ENCODE measurements at regions not wholly inside any gene's neighbourhood (a gene's known extent, or its start where the extent isn't known, plus 50 kb on each side); places are given as distances from the start of the nearest gene placed in this dataset.

DNA sequence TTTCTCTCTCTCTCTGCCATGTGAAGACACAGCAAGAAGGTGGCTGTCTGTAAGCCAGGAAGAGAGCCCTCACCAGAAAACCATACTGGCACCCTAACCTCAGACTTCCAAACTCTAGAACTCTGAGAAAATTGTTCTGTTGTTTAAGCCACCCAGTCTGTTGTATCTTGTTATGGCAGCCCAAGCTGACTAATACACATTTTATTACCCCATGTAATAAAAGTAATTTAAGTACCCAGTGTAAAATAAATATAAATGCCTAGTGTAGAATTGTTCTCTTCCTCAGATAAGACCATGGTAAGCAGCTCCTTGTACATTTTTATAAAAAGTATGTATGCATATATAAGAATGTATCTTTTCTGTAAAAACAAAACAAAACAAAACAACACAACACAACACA lies 119.7 kb downstream of the DTL start:
- Histone ChIP-seq H3K27me3 (ENCODE audit: control insufficient read depth in 2 of 2, insufficient read depth in 2 of 2, low read length in 2 of 2) (no peaks in the 10 kb centered on the region), H3K9me3 (ENCODE audit: control insufficient read depth in 2 of 2, low read length in 2 of 2) (no peaks in the 10 kb centered on the region), H3K27ac (ENCODE audit: low read depth in 2 of 2, low read length in 2 of 2) (no peak overlapping the region), H3K36me3 (ENCODE audit: control insufficient read depth in 2 of 2, insufficient read depth in 2 of 2, low read length in 2 of 2) (no peaks in the 10 kb centered on the region), H3K4me3 (ENCODE audit: low read length in 2 of 2) (no peak overlapping the region), H3K4me1 (ENCODE audit: control insufficient read depth in 2 of 2, insufficient read depth in 2 of 2, low read length in 2 of 2) (peaks cover 0 to 14% of the 10 kb centered on the region in 2 donors), H3K9ac (ENCODE audit: low read depth in 1 of 2, low read length in 2 of 2) (no peak overlapping the region)

DNA sequence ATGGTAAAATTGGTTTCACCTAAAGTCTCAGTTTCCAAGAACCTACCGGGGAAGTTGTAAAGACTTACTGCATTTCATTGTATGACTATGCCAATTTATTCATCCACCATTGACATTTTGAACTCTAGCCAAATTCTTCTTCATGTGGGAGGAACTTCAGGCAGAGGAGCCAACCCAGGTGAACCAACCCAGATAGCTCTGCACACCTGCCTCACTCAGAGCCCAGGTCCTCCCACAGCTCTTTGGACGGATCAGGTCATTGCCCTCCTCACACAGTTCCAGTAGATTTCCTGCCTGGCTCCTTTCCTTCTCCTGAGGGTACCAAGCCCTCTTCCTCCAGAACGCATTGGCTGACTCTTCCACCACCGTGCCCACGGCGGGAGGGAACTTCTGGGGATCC lies 121.7 kb downstream of the DTL start:
- Histone ChIP-seq H3K27me3 (ENCODE audit: control insufficient read depth in 2 of 2, insufficient read depth in 2 of 2, low read length in 2 of 2) (no peaks in the 10 kb centered on the region), H3K9me3 (ENCODE audit: control insufficient read depth in 2 of 2, low read length in 2 of 2) (no peaks in the 10 kb centered on the region), H3K4me3 (ENCODE audit: low read length in 2 of 2) (no peak overlapping the region), H3K27ac (ENCODE audit: low read depth in 2 of 2, low read length in 2 of 2) (no peak overlapping the region), H3K36me3 (ENCODE audit: control insufficient read depth in 2 of 2, insufficient read depth in 2 of 2, low read length in 2 of 2) (no peaks in the 10 kb centered on the region), H3K9ac (ENCODE audit: low read depth in 1 of 2, low read length in 2 of 2) (no peak overlapping the region), H3K4me1 (ENCODE audit: control insufficient read depth in 2 of 2, insufficient read depth in 2 of 2, low read length in 2 of 2) (peaks cover 0 to 14% of the 10 kb centered on the region in 2 donors)

DNA sequence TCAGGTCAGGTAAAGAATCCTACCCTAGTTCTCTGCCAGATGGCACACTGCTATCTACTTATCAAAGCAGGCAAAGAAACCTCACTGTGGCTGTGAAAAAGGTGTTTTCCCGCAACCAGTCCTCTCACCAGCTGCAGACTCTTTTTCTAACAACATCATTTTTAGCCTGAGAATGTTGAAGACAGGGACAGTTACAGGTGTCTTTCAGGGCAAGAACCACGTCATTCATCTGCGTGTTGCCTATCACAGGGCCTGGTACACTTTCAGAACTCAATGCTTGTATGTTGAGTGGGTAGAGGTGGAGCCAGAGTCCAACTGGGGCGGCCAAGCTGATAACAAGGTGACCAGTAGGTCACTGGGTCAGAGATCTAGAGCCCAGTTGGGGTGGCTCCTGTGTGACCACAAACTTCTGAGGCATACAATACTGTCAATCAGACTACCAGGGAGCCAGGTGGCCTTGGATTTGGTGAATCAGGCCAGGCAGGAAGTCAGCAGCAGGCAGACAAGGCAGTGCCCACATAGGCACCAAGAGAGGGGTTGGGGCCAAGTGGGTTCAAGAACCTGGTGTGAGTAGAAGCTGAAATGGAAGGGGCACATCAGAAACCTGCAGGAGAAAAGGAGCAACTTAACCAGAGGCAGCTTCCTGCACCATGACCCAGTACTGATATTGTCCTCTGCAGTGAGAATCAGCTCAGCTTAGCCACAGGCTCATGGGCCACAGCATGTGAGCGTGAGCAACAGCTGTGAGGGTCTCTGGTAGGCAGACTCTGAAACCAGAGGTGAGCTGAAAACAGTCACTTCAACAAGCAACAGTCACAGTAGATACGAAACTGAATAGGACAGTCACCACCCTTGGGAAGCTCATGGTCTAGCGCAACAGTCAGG lies 123.6 kb downstream of the DTL start:
- H3K9me3 ChIP-seq (ENCODE audit: control insufficient read depth in 2 of 2, low read length in 2 of 2): no peaks in the 10 kb centered on the region
- no peaks in the 10 kb centered on the region for H3K36me3 ChIP-seq (ENCODE audit: control insufficient read depth in 2 of 2, insufficient read depth in 2 of 2, low read length in 2 of 2)
- no peak overlapping the region for H3K27ac ChIP-seq (ENCODE audit: low read depth in 2 of 2, low read length in 2 of 2)
- H3K27me3 ChIP-seq (ENCODE audit: control insufficient read depth in 2 of 2, insufficient read depth in 2 of 2, low read length in 2 of 2): no peaks in the 10 kb centered on the region
- peaks cover 0 to 8% of the 10 kb centered on the region in 2 donors for H3K4me1 ChIP-seq (ENCODE audit: control insufficient read depth in 2 of 2, insufficient read depth in 2 of 2, low read length in 2 of 2)
- no peak overlapping the region for H3K9ac ChIP-seq (ENCODE audit: low read depth in 1 of 2, low read length in 2 of 2)
- no peak overlapping the region for H3K4me3 ChIP-seq (ENCODE audit: low read length in 2 of 2)

DNA sequence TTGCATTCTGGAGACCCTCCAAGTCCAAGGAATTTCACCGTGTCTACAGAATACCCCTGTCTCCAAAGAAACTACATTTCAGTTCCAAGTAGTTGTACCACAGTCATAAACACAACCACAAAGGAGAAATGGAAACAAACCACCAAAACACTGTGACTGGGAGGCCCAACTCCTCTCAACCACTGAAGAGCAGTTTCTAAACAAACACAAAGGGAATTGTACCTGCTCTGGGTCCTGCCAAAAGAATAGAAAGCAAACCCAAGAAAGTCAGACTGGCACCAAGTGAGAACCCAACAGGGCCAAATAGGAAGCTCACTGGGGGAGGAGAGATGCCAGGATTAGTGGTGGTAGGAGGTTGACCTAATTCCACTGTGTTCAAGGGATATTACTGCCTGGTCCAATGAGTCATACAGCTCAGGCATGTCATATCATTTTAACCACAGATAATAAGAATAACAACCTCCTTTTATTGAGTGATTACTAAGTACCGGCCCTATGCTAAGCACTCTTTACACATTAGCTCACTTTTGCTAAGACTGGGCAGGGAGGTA lies 123.9 kb upstream of the PPP2R5A start:
- Histone ChIP-seq H3K27me3 (ENCODE audit: control insufficient read depth in 2 of 2, insufficient read depth in 2 of 2, low read length in 2 of 2) (no peaks in the 10 kb centered on the region), H3K27ac (ENCODE audit: low read depth in 2 of 2, low read length in 2 of 2) (no peak overlapping the region), H3K9me3 (ENCODE audit: control insufficient read depth in 2 of 2, low read length in 2 of 2) (no peaks in the 10 kb centered on the region), H3K36me3 (ENCODE audit: control insufficient read depth in 2 of 2, insufficient read depth in 2 of 2, low read length in 2 of 2) (no peaks in the 10 kb centered on the region), H3K9ac (ENCODE audit: low read depth in 1 of 2, low read length in 2 of 2) (no peak overlapping the region), H3K4me1 (ENCODE audit: control insufficient read depth in 2 of 2, insufficient read depth in 2 of 2, low read length in 2 of 2) (peaks cover 0 to 3% of the 10 kb centered on the region in 2 donors), H3K4me3 (ENCODE audit: low read length in 2 of 2) (no peak overlapping the region)

DNA sequence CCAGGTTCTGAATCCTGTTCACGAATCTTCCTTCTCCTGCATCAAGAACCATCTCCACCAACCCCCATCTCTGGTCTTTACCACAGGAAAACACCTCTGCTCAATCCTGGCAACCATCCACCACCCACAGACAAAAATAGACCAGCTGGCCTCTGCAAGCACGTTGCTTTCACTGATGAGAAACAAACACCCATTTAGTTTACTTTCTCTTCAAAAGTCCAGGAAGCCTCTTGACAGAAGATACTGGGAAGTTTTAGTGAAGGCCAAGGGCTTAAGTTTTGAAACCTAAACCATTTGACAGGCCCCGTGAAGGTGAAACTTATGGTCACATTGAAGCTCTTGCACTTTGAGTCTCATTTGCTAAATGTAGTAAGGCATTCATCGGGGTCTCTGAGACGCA lies 122.6 kb upstream of the PPP2R5A start:
- no peak overlapping the region for H3K9ac ChIP-seq (ENCODE audit: low read depth in 1 of 2, low read length in 2 of 2)

DNA sequence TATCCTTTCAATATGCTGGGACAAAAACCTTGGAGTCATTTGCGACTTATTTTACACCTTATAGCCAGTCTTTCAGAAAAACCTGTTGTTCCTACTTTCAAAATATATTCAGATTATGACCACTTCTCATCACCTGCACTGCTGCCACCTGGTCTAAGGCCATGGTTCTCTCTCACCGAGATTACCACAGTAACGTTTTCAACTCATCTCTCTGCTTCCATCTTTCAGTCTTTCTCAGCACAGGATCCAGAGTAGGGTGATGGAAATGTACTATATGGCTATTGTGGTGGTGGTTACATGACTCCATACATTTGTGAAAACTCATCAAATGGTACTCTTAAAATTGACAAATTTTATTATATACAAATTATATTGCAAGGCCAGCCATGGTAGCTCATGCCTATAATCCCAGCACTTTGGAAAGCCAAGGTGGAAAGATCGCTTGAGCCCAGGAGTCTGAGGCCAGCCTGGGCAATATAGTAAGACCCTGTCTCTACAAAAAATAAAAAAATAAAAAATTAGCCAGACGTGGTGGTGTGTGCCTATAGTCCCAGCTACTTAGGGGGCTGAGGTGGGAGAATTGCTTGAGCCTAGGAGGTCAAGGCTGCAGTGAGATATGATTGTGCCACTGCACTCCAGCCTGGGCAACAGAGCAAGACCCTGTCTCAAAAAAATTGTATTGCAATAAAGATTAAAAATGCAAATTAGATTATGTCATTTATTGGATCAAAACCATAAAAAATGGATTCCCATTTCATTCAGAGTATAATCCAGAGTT lies 120.9 kb upstream of the PPP2R5A start:
- Histone ChIP-seq H3K9ac (ENCODE audit: low read depth in 1 of 2, low read length in 2 of 2) (no peak overlapping the region), H3K27ac (ENCODE audit: low read depth in 2 of 2, low read length in 2 of 2) (no peak overlapping the region), H3K9me3 (ENCODE audit: control insufficient read depth in 2 of 2, low read length in 2 of 2) (no peaks in the 10 kb centered on the region), H3K27me3 (ENCODE audit: control insufficient read depth in 2 of 2, insufficient read depth in 2 of 2, low read length in 2 of 2) (no peaks in the 10 kb centered on the region), H3K4me3 (ENCODE audit: low read length in 2 of 2) (no peak overlapping the region), H3K4me1 (ENCODE audit: control insufficient read depth in 2 of 2, insufficient read depth in 2 of 2, low read length in 2 of 2) (no peaks in the 10 kb centered on the region), H3K36me3 (ENCODE audit: control insufficient read depth in 2 of 2, insufficient read depth in 2 of 2, low read length in 2 of 2) (no peaks in the 10 kb centered on the region)

More for the DNA sequence above, 122.6 kb upstream of the PPP2R5A start:
- Histone ChIP-seq H3K9me3 (ENCODE audit: control insufficient read depth in 2 of 2, low read length in 2 of 2) (no peaks in the 10 kb centered on the region), H3K4me3 (ENCODE audit: low read length in 2 of 2) (no peak overlapping the region), H3K27me3 (ENCODE audit: control insufficient read depth in 2 of 2, insufficient read depth in 2 of 2, low read length in 2 of 2) (no peaks in the 10 kb centered on the region), H3K27ac (ENCODE audit: low read depth in 2 of 2, low read length in 2 of 2) (no peak overlapping the region), H3K4me1 (ENCODE audit: control insufficient read depth in 2 of 2, insufficient read depth in 2 of 2, low read length in 2 of 2) (no peaks in the 10 kb centered on the region), H3K36me3 (ENCODE audit: control insufficient read depth in 2 of 2, insufficient read depth in 2 of 2, low read length in 2 of 2) (no peaks in the 10 kb centered on the region)

DNA sequence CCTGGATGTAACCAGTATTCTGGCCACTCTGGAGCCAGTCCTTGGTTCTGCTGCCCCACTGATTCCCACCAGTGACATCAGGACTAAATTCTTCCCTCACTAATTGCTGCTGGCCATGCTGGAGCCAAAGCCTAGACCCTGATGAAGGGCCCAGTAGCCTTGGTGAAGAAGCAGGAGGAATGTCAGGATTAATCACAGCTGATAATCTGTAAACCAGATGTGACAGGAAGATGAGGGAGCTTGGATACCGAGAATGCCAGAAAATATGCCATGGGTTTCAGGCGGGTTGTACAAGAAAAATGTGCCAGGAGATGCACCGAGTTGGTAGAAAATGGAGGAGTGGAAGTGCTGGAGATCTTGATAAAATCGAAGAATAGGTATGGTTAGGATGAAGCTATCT lies 119.0 kb upstream of the PPP2R5A start:
- no peaks in the 10 kb centered on the region for H3K4me1 ChIP-seq (ENCODE audit: control insufficient read depth in 2 of 2, insufficient read depth in 2 of 2, low read length in 2 of 2)
- no peaks in the 10 kb centered on the region for H3K27me3 ChIP-seq (ENCODE audit: control insufficient read depth in 2 of 2, insufficient read depth in 2 of 2, low read length in 2 of 2)
- H3K27ac ChIP-seq (ENCODE audit: low read depth in 2 of 2, low read length in 2 of 2): no peak overlapping the region
- no peak overlapping the region for H3K9ac ChIP-seq (ENCODE audit: low read depth in 1 of 2, low read length in 2 of 2)
- H3K9me3 ChIP-seq (ENCODE audit: control insufficient read depth in 2 of 2, low read length in 2 of 2): no peaks in the 10 kb centered on the region
- H3K4me3 ChIP-seq (ENCODE audit: low read length in 2 of 2): no peak overlapping the region
- no peaks in the 10 kb centered on the region for H3K36me3 ChIP-seq (ENCODE audit: control insufficient read depth in 2 of 2, insufficient read depth in 2 of 2, low read length in 2 of 2)

DNA sequence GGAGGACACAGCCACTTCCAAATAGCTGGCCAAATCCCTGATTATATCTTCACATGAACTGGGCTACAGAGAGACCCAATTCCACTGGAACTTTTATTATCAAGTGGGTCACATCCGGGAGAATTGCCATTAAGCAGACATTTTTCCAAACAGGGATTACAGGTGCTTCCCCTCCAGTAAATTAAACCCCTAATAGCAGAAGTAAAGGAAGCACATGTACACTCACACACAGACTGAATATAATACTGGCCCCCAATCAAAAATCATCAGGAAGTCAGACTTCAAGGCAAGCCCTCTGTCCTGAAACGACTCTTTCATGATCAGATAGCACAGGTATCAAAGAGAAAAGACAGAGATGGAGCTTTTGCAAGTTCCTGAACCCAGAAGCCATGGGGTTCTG lies 118.6 kb upstream of the PPP2R5A start:
- Histone ChIP-seq H3K27me3 (ENCODE audit: control insufficient read depth in 2 of 2, insufficient read depth in 2 of 2, low read length in 2 of 2) (no peaks in the 10 kb centered on the region), H3K27ac (ENCODE audit: low read depth in 2 of 2, low read length in 2 of 2) (no peak overlapping the region), H3K9ac (ENCODE audit: low read depth in 1 of 2, low read length in 2 of 2) (no peak overlapping the region), H3K4me1 (ENCODE audit: control insufficient read depth in 2 of 2, insufficient read depth in 2 of 2, low read length in 2 of 2) (no peaks in the 10 kb centered on the region), H3K4me3 (ENCODE audit: low read length in 2 of 2) (no peak overlapping the region), H3K9me3 (ENCODE audit: control insufficient read depth in 2 of 2, low read length in 2 of 2) (no peaks in the 10 kb centered on the region), H3K36me3 (ENCODE audit: control insufficient read depth in 2 of 2, insufficient read depth in 2 of 2, low read length in 2 of 2) (no peaks in the 10 kb centered on the region)

DNA sequence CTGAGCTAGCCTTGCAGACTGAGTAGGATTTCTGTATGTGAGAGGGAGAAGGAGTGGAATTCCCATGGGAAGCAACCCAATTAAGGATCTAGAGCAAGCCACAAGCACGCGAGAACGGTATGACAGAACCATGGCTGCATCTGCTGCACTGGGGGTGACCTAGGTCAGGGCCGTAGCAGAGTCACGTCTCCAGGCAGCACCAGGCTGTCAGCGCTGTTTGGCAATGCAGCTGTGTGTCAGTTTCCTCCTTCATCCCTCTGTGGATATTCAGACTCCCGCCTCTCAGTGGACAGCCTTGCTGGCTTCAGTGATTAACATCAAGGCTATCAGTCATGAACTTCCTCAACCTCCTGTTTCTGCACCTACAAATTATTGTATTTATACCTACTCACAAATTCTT lies 118.1 kb upstream of the PPP2R5A start:
- Histone ChIP-seq H3K4me1 (ENCODE audit: control insufficient read depth in 2 of 2, insufficient read depth in 2 of 2, low read length in 2 of 2) (no peaks in the 10 kb centered on the region), H3K27me3 (ENCODE audit: control insufficient read depth in 2 of 2, insufficient read depth in 2 of 2, low read length in 2 of 2) (no peaks in the 10 kb centered on the region), H3K9me3 (ENCODE audit: control insufficient read depth in 2 of 2, low read length in 2 of 2) (no peaks in the 10 kb centered on the region), H3K36me3 (ENCODE audit: control insufficient read depth in 2 of 2, insufficient read depth in 2 of 2, low read length in 2 of 2) (no peaks in the 10 kb centered on the region), H3K27ac (ENCODE audit: low read depth in 2 of 2, low read length in 2 of 2) (no peak overlapping the region), H3K4me3 (ENCODE audit: low read length in 2 of 2) (no peak overlapping the region), H3K9ac (ENCODE audit: low read depth in 1 of 2, low read length in 2 of 2) (no peak overlapping the region)

DNA sequence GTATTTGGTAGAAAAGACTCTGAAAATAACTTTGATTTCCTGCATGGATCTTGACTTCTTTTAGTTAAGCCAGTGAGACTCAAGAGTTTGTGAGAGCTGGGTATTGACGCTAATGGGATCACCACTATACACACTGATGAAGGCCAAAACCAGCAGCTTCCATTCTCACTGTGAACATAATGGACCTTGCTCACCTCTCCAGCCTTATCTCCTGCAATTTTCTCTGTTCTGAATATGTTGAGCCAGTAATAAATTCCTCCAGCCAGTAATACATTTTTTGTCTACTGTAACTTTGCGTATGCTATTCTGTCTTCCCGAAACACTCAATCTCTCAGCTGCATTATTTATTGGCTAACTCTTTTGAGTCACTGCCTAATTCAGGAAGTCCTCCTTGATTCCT lies 111.6 kb upstream of the PPP2R5A start:
- Histone ChIP-seq H3K4me3 (ENCODE audit: low read length in 2 of 2) (no peak overlapping the region), H3K27ac (ENCODE audit: low read depth in 2 of 2, low read length in 2 of 2) (no peak overlapping the region), H3K4me1 (ENCODE audit: control insufficient read depth in 2 of 2, insufficient read depth in 2 of 2, low read length in 2 of 2) (no peaks in the 10 kb centered on the region)

More for the DNA sequence above, 111.6 kb upstream of the PPP2R5A start:
- Histone ChIP-seq H3K36me3 (ENCODE audit: control insufficient read depth in 2 of 2, insufficient read depth in 2 of 2, low read length in 2 of 2) (no peaks in the 10 kb centered on the region), H3K9me3 (ENCODE audit: control insufficient read depth in 2 of 2, low read length in 2 of 2) (no peaks in the 10 kb centered on the region), H3K9ac (ENCODE audit: low read depth in 1 of 2, low read length in 2 of 2) (no peak overlapping the region), H3K27me3 (ENCODE audit: control insufficient read depth in 2 of 2, insufficient read depth in 2 of 2, low read length in 2 of 2) (no peaks in the 10 kb centered on the region)

Data from mucosa of rectum (tissue), 2 donors.